Mesothelial cell of epicardium (in vitro differentiated cells): ENCODE measurements at regions not wholly inside any gene's neighbourhood (a gene's known extent, or its start where the extent isn't known, plus 50 kb on each side); places are given as distances from the start of the nearest gene placed in this dataset.

Source experiments
- DNase-seq, 2 experiments: peaks; one replicate each; pipeline ENCODE4 v3.0.0; 2021; ENCODE audit warnings: low spot score in 2 of 2; ENCODE audit not compliant: unreplicated experiment in 2 of 2
- H3K27ac Mint-ChIP-seq: 2 replicates; pipeline ENCODE4 v1.8.0; 2021; ENCODE audit warnings: mixed read lengths
- H3K27me3 Mint-ChIP-seq: 2 replicates; pipeline ENCODE4 v1.8.0; 2021; ENCODE audit warnings: low read depth, mixed read lengths
- H3K36me3 Mint-ChIP-seq: 2 replicates; pipeline ENCODE4 v1.8.0; 2021; ENCODE audit warnings: mixed read lengths
- H3K4me1 Mint-ChIP-seq: 2 replicates; pipeline ENCODE4 v1.8.0; 2021; ENCODE audit warnings: mixed read lengths
- H3K4me3 Mint-ChIP-seq: 2 replicates; pipeline ENCODE4 v1.8.0; 2021; ENCODE audit warnings: mild to moderate bottlenecking, moderate library complexity, mixed read lengths
- H3K9me3 Mint-ChIP-seq: 2 replicates; pipeline ENCODE4 v1.8.0; 2021; ENCODE audit warnings: mixed read lengths
- TF ChIP-seq, protein P1 (sequence below): fragments of 200-600 bp; sonication (generic); IDR thresholded peaks from one replicate; pipeline ENCODE4 v1.5.0; 2021; ENCODE audit warnings: antibody characterized with exemption; ENCODE audit not compliant: unreplicated experiment

DNA sequence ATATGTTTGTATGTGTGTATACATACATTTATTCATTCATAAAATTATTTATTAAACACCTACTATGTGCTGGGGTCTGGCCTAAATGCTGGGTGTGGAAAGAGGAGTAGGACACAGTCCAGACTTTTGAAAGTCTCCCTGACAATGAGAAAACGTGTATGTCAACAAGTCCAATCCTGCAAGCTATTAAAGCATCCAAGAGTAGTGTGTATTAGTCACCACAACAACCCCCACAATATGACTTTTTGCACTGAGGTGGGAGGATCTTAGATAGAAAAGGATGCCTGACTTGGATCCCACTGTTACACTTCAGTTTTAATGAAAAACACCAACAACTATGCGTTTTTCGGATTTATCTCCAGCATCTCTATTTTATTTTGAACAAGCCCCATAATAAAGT, 446.4 kb downstream of the EPHA4 start:
- Mint-ChIP-seq H3K27ac (no peak overlapping the region), H3K27me3 (peaks cover 4% of the 10 kb centered on the region), H3K9me3 (peaks cover 14% of the 10 kb centered on the region), H3K36me3 (peaks cover 12% of the 10 kb centered on the region), H3K4me3 (no peak overlapping the region), H3K4me1 (peaks cover 7% of the 10 kb centered on the region)
- DNase-seq, result no peak
- TF ChIP-seq, protein P1, sequence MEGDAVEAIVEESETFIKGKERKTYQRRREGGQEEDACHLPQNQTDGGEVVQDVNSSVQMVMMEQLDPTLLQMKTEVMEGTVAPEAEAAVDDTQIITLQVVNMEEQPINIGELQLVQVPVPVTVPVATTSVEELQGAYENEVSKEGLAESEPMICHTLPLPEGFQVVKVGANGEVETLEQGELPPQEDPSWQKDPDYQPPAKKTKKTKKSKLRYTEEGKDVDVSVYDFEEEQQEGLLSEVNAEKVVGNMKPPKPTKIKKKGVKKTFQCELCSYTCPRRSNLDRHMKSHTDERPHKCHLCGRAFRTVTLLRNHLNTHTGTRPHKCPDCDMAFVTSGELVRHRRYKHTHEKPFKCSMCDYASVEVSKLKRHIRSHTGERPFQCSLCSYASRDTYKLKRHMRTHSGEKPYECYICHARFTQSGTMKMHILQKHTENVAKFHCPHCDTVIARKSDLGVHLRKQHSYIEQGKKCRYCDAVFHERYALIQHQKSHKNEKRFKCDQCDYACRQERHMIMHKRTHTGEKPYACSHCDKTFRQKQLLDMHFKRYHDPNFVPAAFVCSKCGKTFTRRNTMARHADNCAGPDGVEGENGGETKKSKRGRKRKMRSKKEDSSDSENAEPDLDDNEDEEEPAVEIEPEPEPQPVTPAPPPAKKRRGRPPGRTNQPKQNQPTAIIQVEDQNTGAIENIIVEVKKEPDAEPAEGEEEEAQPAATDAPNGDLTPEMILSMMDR, result no peak

DNA sequence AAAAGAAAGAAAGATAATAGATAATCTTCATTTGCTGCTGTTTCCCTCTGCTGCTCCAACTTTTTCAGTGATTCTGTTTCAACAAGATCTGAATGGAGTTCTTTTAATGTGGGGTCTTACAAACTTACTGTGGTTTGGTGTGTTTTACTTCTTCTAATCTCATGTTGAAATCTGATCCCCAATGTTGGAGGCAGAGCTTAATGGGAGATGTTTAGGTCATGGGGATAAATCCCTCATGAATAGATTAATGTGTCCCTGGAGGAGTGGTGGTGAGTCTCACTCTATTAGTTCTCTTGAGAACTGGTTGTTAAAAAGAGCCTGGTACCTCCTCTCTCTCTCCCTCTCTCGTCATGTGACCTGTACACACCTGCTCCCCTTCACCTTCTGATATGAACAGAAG, 442.4 kb downstream of the EPHA4 start:
- Mint-ChIP-seq H3K4me3 (no peak overlapping the region), H3K27ac (no peak overlapping the region), H3K27me3 (peaks cover 2% of the 10 kb centered on the region), H3K36me3 (peaks cover 12% of the 10 kb centered on the region), H3K4me1 (peaks cover 2% of the 10 kb centered on the region), H3K9me3 (peaks cover 14% of the 10 kb centered on the region)
- TF ChIP-seq, protein P1, result no peak
- DNase-seq, result no peak

DNA sequence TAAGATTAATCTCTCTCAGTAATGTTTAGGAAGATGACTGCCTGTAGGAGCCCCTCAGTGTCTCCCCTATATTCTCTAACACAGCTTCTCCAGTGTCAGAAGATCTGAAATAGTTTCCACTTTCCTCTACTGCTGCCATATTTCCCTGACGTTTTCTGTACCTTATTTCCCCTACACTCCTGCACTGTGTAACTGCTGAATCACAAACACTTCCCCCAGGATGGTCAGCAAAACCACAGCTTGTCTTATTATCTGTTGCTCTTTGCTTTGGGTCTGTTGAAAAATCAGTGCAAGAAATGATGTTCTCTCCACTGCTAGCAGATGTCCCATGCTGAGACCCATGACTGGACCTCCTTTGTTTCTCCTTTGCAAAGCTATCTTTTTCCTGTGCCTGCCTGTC, 441.7 kb downstream of the EPHA4 start:
- peaks cover 14% of the 10 kb centered on the region for H3K9me3 Mint-ChIP-seq
- H3K27me3 Mint-ChIP-seq, result peaks cover 2% of the 10 kb centered on the region
- H3K36me3 Mint-ChIP-seq, result peaks cover 12% of the 10 kb centered on the region

DNA sequence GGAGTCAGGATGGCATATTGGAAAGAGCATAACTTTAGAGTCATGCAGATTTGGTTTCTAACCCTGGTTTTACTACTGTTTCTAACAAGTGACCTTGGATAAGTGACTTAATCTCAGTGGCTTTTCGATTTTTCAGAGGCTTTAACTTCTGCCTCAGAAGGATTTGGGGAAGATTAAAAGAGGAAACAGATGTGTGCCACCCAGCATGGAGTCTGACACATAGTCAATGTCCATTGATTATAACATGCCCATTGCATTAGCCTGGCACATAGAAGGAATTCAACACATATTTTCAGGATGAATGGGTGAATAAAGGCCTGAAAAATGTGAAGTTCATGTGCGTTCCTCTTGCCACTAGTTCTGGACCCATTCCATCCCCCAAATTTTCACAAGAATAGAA, 438.2 kb downstream of the EPHA4 start:
- H3K27ac Mint-ChIP-seq, result no peak overlapping the region
- H3K36me3 Mint-ChIP-seq, result peaks cover 2% of the 10 kb centered on the region
- DNase-seq, result no peak
- H3K27me3 Mint-ChIP-seq, result peaks cover 2% of the 10 kb centered on the region
- H3K9me3 Mint-ChIP-seq, result no peaks in the 10 kb centered on the region
- peaks cover 4% of the 10 kb centered on the region for H3K4me1 Mint-ChIP-seq
- TF ChIP-seq, protein P1, result no peak
- H3K4me3 Mint-ChIP-seq, result no peak overlapping the region

More for the DNA sequence above, 441.7 kb downstream of the EPHA4 start:
- H3K4me1 Mint-ChIP-seq, result no peaks in the 10 kb centered on the region
- H3K27ac Mint-ChIP-seq, result no peak overlapping the region
- no peak overlapping the region for H3K4me3 Mint-ChIP-seq
- no peak for DNase-seq
- TF ChIP-seq, protein P1, result no peak

DNA sequence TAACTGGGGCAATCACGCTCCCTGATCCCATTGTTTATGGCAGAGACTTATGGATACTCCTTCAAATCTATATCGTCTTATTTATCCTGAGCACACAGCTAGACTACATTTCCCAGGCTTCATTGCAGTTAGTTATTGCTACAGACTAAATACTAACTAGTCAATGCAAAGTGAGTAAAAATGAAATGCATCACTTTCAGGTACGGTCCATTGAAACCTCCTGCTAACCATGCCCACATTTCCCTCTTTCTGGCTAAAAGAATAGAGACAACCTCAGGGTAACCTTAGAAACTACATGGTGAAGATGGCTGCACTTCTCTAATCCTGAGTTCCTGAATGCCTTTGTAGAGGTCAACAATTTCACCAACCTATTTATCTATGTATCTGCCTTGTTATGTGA, 437.4 kb downstream of the EPHA4 start:
- Mint-ChIP-seq H3K27me3 (peaks cover 2% of the 10 kb centered on the region), H3K9me3 (no peaks in the 10 kb centered on the region), H3K4me3 (no peak overlapping the region), H3K27ac (no peak overlapping the region), H3K36me3 (peaks cover under 1% of the 10 kb centered on the region), H3K4me1 (peaks cover 4% of the 10 kb centered on the region)
- DNase-seq, result no peak
- TF ChIP-seq, protein P1, result no peak

DNA sequence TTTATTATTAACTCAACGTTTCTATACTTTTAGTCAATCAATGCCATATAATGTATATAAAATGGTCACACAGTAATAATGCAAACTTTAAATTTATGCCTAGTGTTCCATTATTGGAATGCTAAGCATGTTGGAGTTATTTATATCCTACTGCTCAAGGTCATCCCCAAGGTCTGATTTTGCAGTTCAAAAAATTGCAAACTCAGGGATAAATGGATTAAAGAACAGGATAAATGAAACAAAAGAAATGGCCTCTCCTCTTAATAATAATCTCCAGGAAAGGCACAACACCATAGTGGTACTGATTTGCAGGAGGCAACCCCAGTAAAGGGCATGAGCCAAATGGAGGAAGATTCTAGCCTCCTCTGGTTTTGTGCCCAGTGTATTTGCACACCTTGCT, 436.4 kb downstream of the EPHA4 start:
- H3K36me3 Mint-ChIP-seq, result no peaks in the 10 kb centered on the region
- H3K27ac Mint-ChIP-seq, result no peak overlapping the region
- no peak for DNase-seq
- H3K4me3 Mint-ChIP-seq, result no peak overlapping the region
- no peaks in the 10 kb centered on the region for H3K9me3 Mint-ChIP-seq
- TF ChIP-seq, protein P1, result no peak
- H3K4me1 Mint-ChIP-seq, result peaks cover 4% of the 10 kb centered on the region
- peaks cover 2% of the 10 kb centered on the region for H3K27me3 Mint-ChIP-seq
